K562 (cell line): ENCODE measurements at regions not wholly inside any gene's neighbourhood (a gene's known extent, or its start where the extent isn't known, plus 50 kb on each side); places are given as distances from the start of the nearest gene placed in this dataset.

Experiments
- ARID3A ChIP-seq: IDR thresholded peaks from 2 replicates; pipeline ENCODE4 v1.6.1; 2012; ENCODE audit warnings: low read depth, low read length, improper control_type of control experiment, borderline replicate concordance
- ATF2 ChIP-seq: sonication (generic); formaldehyde crosslinking; IDR thresholded peaks from 2 replicates; pipeline ENCODE4 v1.8.1; 2022; ENCODE audit warnings: missing genetic modification reagents
- BCOR ChIP-seq: fragments of 450-650 bp; IDR thresholded peaks from 2 replicates; pipeline ENCODE4 v1.6.1; 2016
- CGGBP1 ChIP-seq: fragments of 250-450 bp; sonication (Bioruptor Pico); IDR thresholded peaks from 2 replicates; pipeline ENCODE4 v1.9.0; 2021; ENCODE audit warnings: mild to moderate bottlenecking
- POLR2AphosphoS5 ChIP-seq: IDR thresholded peaks from 2 replicates; pipeline ENCODE4 v1.6.1; 2011; ENCODE audit warnings: mild to moderate bottlenecking, low read depth, low read length, moderate library complexity; ENCODE audit not compliant: control insufficient read depth, insufficient read depth
- RAD21 ChIP-seq, 2 experiments: fragments of 250-450 bp in 1 of 2; fragments of 450-650 bp in 1 of 2; sonication (Bioruptor Pico) in 1 of 2; formaldehyde crosslinking in 1 of 2; IDR thresholded peaks in 1 of 2; conservative IDR thresholded peaks in 1 of 2; 2 replicates each; pipeline versions ENCODE4 v1.4.0 to v1.8.0; 2020 to 2022; ENCODE audit warnings: mild to moderate bottlenecking in 2 of 2, moderate library complexity in 1 of 2
- RFX7 ChIP-seq: fragments of 250-450 bp; sonication (Bioruptor Pico); IDR thresholded peaks from 2 replicates; pipeline ENCODE4 v1.5.1; 2021; ENCODE audit warnings: mild to moderate bottlenecking
- SAP30 ChIP-seq: fragments of 200-600 bp; sonication (generic); IDR thresholded peaks from 2 replicates; pipeline ENCODE4 v1.6.1; 2012; ENCODE audit warnings: borderline replicate concordance, low read depth, mild to moderate bottlenecking, moderate library complexity, low read length, control low read depth, inconsistent platforms; ENCODE audit not compliant: insufficient read depth, poor library complexity, severe bottlenecking
- SP2 ChIP-seq: IDR thresholded peaks from 2 replicates; pipeline ENCODE4 v1.6.1; 2011; ENCODE audit warnings: mild to moderate bottlenecking, low read depth, low read length, moderate library complexity; ENCODE audit not compliant: poor library complexity, severe bottlenecking; ENCODE audit errors: extremely low read depth
- ZNF253 ChIP-seq: fragments of 250-450 bp; sonication (Bioruptor Pico); conservative IDR thresholded peaks from 2 replicates; pipeline ENCODE4 v1.6.1; 2021; ENCODE audit warnings: mild to moderate bottlenecking
- ZNF589 ChIP-seq: fragments of 200-800 bp; sonication (Bioruptor generic); IDR thresholded peaks from 2 replicates; pipeline ENCODE4 v1.6.1; 2016; ENCODE audit warnings: low read depth, missing genetic modification characterization, missing compliant biosample characterization
- TF ChIP-seq, protein P1 (sequence below): IDR thresholded peaks from 2 replicates; pipeline ENCODE4 v1.6.1; 2011; ENCODE audit not compliant: insufficient read length; ENCODE audit errors: extremely low read depth
- TF ChIP-seq, protein P2 (sequence below): fragments of 450-650 bp; IDR thresholded peaks from 2 replicates; pipeline ENCODE4 v1.6.1; 2016; ENCODE audit warnings: low read depth, mild to moderate bottlenecking, moderate library complexity
- TF ChIP-seq, protein P3 (sequence below), 3 experiments: IDR thresholded peaks in 2 of 3; conservative IDR thresholded peaks in 1 of 3; 2 replicates each; pipeline ENCODE4 v1.5.1; 2011 to 2012; ENCODE audit warnings: low read length in 3 of 3, mild to moderate bottlenecking in 3 of 3, control low read depth in 2 of 3, improper control_type of control experiment in 1 of 3, inconsistent platforms in 1 of 3, low read depth in 1 of 3, mixed read lengths in 1 of 3, moderate library complexity in 1 of 3; ENCODE audit not compliant: insufficient read depth in 2 of 3
- TF ChIP-seq, protein P4 (sequence below): sonication (generic); formaldehyde crosslinking; IDR thresholded peaks from 2 replicates; pipeline ENCODE4 v1.5.0; 2020; ENCODE audit warnings: missing genetic modification reagents

GRCh38 chr3:177359593-177360357 is 162.5 kb upstream of the TBL1XR1 start (continued):
- TF ChIP-seq ATF2 (CRISPR knock-in tag) (peak; percentile 96), RFX7 (CRISPR knock-in tag) (no peak), RAD21 (CRISPR knock-in tag; conservative IDR thresholded peaks at IDR 0.05 in 1 of 2, IDR thresholded peaks at IDR 0.05 in 1 of 2) (peak; percentile 80 to 83), ZNF253 (no peak), BCOR (no peak), POLR2AphosphoS5 (peak; percentile 62; the same call in 1 of the 2 replicates), CGGBP1 (peak; percentile 90; the same call in 1 of the 2 replicates), SAP30 (peak; percentile 13), SP2 (no peak), ARID3A (peak; percentile 84; the same call in 1 of the 2 replicates), ZNF589 (peak; percentile 85)
- TF ChIP-seq, protein P1, sequence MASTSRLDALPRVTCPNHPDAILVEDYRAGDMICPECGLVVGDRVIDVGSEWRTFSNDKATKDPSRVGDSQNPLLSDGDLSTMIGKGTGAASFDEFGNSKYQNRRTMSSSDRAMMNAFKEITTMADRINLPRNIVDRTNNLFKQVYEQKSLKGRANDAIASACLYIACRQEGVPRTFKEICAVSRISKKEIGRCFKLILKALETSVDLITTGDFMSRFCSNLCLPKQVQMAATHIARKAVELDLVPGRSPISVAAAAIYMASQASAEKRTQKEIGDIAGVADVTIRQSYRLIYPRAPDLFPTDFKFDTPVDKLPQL: no peak
- TF ChIP-seq, protein P2, sequence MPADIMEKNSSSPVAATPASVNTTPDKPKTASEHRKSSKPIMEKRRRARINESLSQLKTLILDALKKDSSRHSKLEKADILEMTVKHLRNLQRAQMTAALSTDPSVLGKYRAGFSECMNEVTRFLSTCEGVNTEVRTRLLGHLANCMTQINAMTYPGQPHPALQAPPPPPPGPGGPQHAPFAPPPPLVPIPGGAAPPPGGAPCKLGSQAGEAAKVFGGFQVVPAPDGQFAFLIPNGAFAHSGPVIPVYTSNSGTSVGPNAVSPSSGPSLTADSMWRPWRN: peak; percentile 23; the same call in 1 of the 2 replicates
- TF ChIP-seq, protein P3, sequence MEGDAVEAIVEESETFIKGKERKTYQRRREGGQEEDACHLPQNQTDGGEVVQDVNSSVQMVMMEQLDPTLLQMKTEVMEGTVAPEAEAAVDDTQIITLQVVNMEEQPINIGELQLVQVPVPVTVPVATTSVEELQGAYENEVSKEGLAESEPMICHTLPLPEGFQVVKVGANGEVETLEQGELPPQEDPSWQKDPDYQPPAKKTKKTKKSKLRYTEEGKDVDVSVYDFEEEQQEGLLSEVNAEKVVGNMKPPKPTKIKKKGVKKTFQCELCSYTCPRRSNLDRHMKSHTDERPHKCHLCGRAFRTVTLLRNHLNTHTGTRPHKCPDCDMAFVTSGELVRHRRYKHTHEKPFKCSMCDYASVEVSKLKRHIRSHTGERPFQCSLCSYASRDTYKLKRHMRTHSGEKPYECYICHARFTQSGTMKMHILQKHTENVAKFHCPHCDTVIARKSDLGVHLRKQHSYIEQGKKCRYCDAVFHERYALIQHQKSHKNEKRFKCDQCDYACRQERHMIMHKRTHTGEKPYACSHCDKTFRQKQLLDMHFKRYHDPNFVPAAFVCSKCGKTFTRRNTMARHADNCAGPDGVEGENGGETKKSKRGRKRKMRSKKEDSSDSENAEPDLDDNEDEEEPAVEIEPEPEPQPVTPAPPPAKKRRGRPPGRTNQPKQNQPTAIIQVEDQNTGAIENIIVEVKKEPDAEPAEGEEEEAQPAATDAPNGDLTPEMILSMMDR (IDR thresholded peaks at IDR 0.05 in 2 of 3, conservative IDR thresholded peaks at IDR 0.05 in 1 of 3; ENCODE audit: insufficient read depth in 2 of 3, low read depth in 1 of 3, low read length in 3 of 3): peak in 2 of 3 experiments; percentile 10 to 35; a peak in 2 of 6 replicates
- TF ChIP-seq, protein P4, sequence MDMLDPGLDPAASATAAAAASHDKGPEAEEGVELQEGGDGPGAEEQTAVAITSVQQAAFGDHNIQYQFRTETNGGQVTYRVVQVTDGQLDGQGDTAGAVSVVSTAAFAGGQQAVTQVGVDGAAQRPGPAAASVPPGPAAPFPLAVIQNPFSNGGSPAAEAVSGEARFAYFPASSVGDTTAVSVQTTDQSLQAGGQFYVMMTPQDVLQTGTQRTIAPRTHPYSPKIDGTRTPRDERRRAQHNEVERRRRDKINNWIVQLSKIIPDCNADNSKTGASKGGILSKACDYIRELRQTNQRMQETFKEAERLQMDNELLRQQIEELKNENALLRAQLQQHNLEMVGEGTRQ: 0 out of 2 replicates have a peak, but pooled peaks have one; percentile 35
